HG02642 (cell line): ENCODE measurements at regions not wholly inside any gene's neighbourhood (a gene's known extent, or its start where the extent isn't known, plus 50 kb on each side); places are given as distances from the start of the nearest gene placed in this dataset.

Experiments used
- ATAC-seq: cut with Tn5 transposase; IDR thresholded peaks from one replicate; pipeline ENCODE4 v1.9.1; 2021; ENCODE audit warnings: mild to moderate bottlenecking; ENCODE audit not compliant: unreplicated experiment, poor library complexity

DNA sequence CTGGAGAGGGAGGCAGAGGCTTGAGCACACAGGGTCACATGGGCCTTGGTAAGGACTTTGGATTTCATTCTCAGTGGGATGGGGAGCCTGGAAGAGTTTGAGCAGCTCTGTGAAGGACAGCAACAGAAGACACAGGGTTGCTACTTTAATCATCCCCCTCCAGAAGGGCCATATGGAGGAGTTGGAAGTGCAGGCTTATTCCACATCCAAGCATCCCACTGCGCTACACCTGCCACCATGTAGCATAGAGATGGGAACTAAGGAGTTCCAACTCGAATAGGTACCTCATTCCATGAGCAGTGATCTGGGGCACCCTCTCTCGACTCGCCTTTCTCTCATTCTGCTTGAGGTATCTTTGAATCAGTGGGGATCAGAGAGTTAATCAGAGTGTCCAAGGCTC lies 54.0 kb upstream of the CTTNBP2NL start:
- ATAC-seq = no peak

DNA sequence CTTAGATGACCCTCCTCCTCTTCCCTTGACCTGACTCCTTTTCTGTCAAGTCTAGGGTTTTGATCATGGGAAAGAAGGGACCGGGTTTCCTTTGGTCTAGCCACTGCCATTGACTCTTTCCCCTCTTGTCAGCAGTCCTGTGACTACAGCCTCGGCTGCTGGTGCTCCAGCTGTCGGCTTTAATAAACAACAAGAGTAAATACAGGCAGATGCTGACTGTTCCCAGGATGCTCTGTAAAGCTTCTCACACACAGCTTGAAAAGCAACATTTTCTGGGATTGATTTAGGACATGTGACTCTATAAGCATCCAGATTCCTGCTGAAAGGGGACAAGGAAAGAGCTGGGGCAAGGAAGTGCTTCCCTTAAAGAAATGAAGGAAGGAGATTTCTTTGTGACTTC lies 53.5 kb upstream of the CTTNBP2NL start:
- no peak for ATAC-seq

GRCh38 chr1:112344754-112345423 lies 51.1 kb upstream of the CTTNBP2NL start:
- no peak for ATAC-seq
